SK-N-SH (cell line): ENCODE measurements at regions not wholly inside any gene's neighbourhood (a gene's known extent, or its start where the extent isn't known, plus 50 kb on each side); places are given as distances from the start of the nearest gene placed in this dataset.
"Not testable (repeated sequence)": the region's sequence is repeated elsewhere in the genome, so short reads cannot be mapped to it uniquely, and the experiment has no call there.

Experiments used
- CTCF ChIA-PET: fragments of 300-600, 350-600 bp; formaldehyde crosslinking; extraction: SDS; loops from one replicate; lab custom pipeline; 2021; lab: Yijun Ruan, JAX
- POLR2A ChIA-PET: fragments of 350-600 bp; sonication (Branson Sonifier 250); formaldehyde crosslinking; extraction: SDS; loops from one replicate; lab custom pipeline; 2020; ENCODE audit warnings: antibody characterized with exemption, inconsistent platforms; lab: Yijun Ruan, JAX
- DNase-seq: peaks from one replicate; pipeline ENCODE4 v3.0.0; 2012
- H2AFZ ChIP-seq: fragments of 200-600 bp; sonication (generic); 2 replicates; pipeline ENCODE4 v1.8.1; 2016; ENCODE audit warnings: antibody characterized with exemption, mild to moderate bottlenecking, low read depth
- H3F3A ChIP-seq: fragments of 200-600 bp; sonication (generic); replicated peaks from 2 replicates; pipeline ENCODE3; 2016; ENCODE audit warnings: antibody characterized with exemption, mild to moderate bottlenecking; ENCODE audit not compliant: insufficient read depth
- H3K27ac ChIP-seq, 2 experiments: fragments of 200-500 bp in 1 of 2; fragments of 200-600 bp in 1 of 2; sonication (Bioruptor generic) in 1 of 2; sonication (generic), shearing (Covaris generic) in 1 of 2; 2 replicates each; pipeline versions ENCODE4 v1.5.1 to v1.6.1; 2014 to 2016; ENCODE audit warnings: low read depth in 2 of 2, inconsistent platforms in 1 of 2, low read length in 1 of 2, mild to moderate bottlenecking in 1 of 2, mixed read lengths in 1 of 2
- H3K27me3 ChIP-seq: fragments of 200-600 bp; sonication (generic), shearing (Covaris generic); 2 replicates; pipeline ENCODE4 v1.6.1; 2016; ENCODE audit warnings: mixed run types; ENCODE audit not compliant: insufficient read depth
- H3K36me3 ChIP-seq, 2 experiments: fragments of 200-500 bp in 1 of 2; fragments of 200-600 bp in 1 of 2; sonication (Bioruptor generic) in 1 of 2; sonication (generic) in 1 of 2; replicated peaks in 1 of 2; 2 replicates each; pipeline versions ENCODE3 to v1.5.1; 2014 to 2016; ENCODE audit warnings: low read length in 1 of 2, mild to moderate bottlenecking in 1 of 2; ENCODE audit not compliant: insufficient read depth in 2 of 2, control insufficient read depth in 1 of 2
- H3K4me1 ChIP-seq, 2 experiments: fragments of 200-500 bp in 1 of 2; fragments of 200-600 bp in 1 of 2; sonication (Bioruptor generic) in 1 of 2; sonication (generic), shearing (Covaris generic) in 1 of 2; 2 replicates each; pipeline versions ENCODE4 v1.5.1 to v1.6.1; 2014 to 2016; ENCODE audit warnings: low read depth in 1 of 2, low read length in 1 of 2, mixed run types in 1 of 2; ENCODE audit not compliant: insufficient read depth in 2 of 2, control insufficient read depth in 1 of 2
- H3K4me2 ChIP-seq: fragments of 200-600 bp; sonication (generic), shearing (Covaris generic); 2 replicates; pipeline ENCODE4 v1.6.1; 2017; ENCODE audit warnings: mixed run types
- H3K4me3 ChIP-seq, 2 experiments: fragments of 200-500 bp in 1 of 2; fragments of 200-600 bp in 1 of 2; sonication (Bioruptor generic) in 1 of 2; sonication (generic), shearing (Covaris generic) in 1 of 2; 2 replicates each; pipeline versions ENCODE4 v1.5.1 to v1.8.1; 2014 to 2016; ENCODE audit warnings: low read depth in 2 of 2, inconsistent platforms in 1 of 2, low read length in 1 of 2, mild to moderate bottlenecking in 1 of 2, mixed read lengths in 1 of 2, moderate library complexity in 1 of 2
- H3K79me2 ChIP-seq: fragments of 200-600 bp; sonication (generic); 2 replicates; pipeline ENCODE4 v1.8.1; 2017; ENCODE audit warnings: mild to moderate bottlenecking; ENCODE audit not compliant: insufficient read depth
- H3K9ac ChIP-seq: fragments of 200-600 bp; sonication (generic); 2 replicates; pipeline ENCODE4 v1.6.1; 2017; ENCODE audit warnings: mixed run types
- H3K9me2 ChIP-seq: fragments of 200-600 bp; sonication (generic); 2 replicates; pipeline ENCODE4 v1.6.1; 2017; ENCODE audit warnings: mixed run types
- H3K9me3 ChIP-seq: fragments of 200-600 bp; sonication (generic); 2 replicates; pipeline ENCODE4 v1.6.1; 2017; ENCODE audit warnings: mixed run types, mild to moderate bottlenecking, moderate library complexity
- H4K20me1 ChIP-seq: fragments of 200-600 bp; sonication (generic); 2 replicates; pipeline ENCODE4 v1.6.1; 2017; ENCODE audit warnings: mild to moderate bottlenecking, mixed run types; ENCODE audit not compliant: insufficient read depth
- CHD2 ChIP-seq: fragments of 150-350 bp; IDR thresholded peaks from 2 replicates; pipeline ENCODE4 v1.6.1; 2018; ENCODE audit warnings: low read length; ENCODE audit not compliant: partially characterized antibody
- FOXM1 ChIP-seq: IDR thresholded peaks from 2 replicates; pipeline ENCODE4 v1.4.0; 2012; ENCODE audit warnings: low read depth, mild to moderate bottlenecking
- NRF1 ChIP-seq: IDR thresholded peaks from 2 replicates; pipeline ENCODE4 v1.6.1; 2012; ENCODE audit warnings: low read depth, mild to moderate bottlenecking, low read length
- PBX3 ChIP-seq: IDR thresholded peaks from 2 replicates; pipeline ENCODE4; 2012
- POLR2AphosphoS5 ChIP-seq: IDR thresholded peaks from 2 replicates; pipeline ENCODE4 v1.6.1; 2012; ENCODE audit warnings: low read depth, low read length
- REST ChIP-seq: IDR thresholded peaks from 2 replicates; pipeline ENCODE4 v1.6.1; 2012; ENCODE audit warnings: mild to moderate bottlenecking, low read depth, low read length, moderate library complexity
- RFX5 ChIP-seq: IDR thresholded peaks from 2 replicates; pipeline ENCODE4 v1.6.1; 2012; ENCODE audit warnings: mild to moderate bottlenecking, improper control_type of control experiment, low read length
- TAF1 ChIP-seq: IDR thresholded peaks from 2 replicates; pipeline ENCODE4 v1.6.1; 2012; ENCODE audit warnings: low read depth, mild to moderate bottlenecking, low read length, moderate library complexity, borderline replicate concordance
- WGBS: methylation state at CpG from one replicate; pipeline ENCODE4 v1.1.6; 2017; ENCODE audit warnings: low lambda C conversion rate; 5-methylcytosine and 5-hydroxymethylcytosine counted together
- TF ChIP-seq, protein P1 (sequence below): fragments of 200-600 bp; sonication (generic); IDR thresholded peaks from 2 replicates; pipeline ENCODE4 v1.6.1; 2017; ENCODE audit warnings: antibody characterized with exemption, mild to moderate bottlenecking, moderate library complexity

- H3K9me2 ChIP-seq, H3K27ac ChIP-seq, CTCF ChIA-PET, POLR2A ChIA-PET, H3K36me3 ChIP-seq, DNase-seq, H3K4me2 ChIP-seq, H2AFZ ChIP-seq, H3K27me3 ChIP-seq, H3K79me2 ChIP-seq, H3K9me3 ChIP-seq, H3K4me1 ChIP-seq, H3K4me3 ChIP-seq, H3K9ac ChIP-seq, H4K20me1 ChIP-seq, H3F3A ChIP-seq: not testable (repeated sequence)
- no CpG with 5 or more reads among the region's 26 CpGs for WGBS
Measured at GRCh38 chrX:126641076-126641475, 88.5 kb upstream of the DCAF12L1 start.

DNA sequence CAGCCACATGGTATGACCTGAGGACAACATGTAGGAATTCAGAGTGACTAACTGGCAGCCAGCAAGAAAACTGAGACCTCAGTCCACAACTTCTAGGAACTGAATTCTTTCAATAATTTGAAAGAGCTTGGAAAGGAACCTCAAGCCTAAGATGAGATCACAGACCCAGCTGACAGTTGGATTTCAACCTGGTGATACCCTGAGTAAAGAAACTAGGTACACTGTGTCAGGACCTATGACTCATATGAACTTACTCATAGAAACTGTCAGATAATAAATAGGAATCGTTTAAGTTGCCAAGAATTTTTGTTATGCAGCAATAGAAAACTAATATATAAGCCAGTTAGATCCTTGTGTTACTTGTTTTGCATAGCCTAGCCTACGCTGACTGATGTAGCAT lies 102.4 kb upstream of the DCAF12L1 start:
- Histone ChIP-seq H4K20me1 (no peaks in the 10 kb centered on the region), H3K27ac (no peak overlapping the region)
- DNase-seq = no peak
- no peak for TF ChIP-seq NRF1
- no peak for TF ChIP-seq TAF1
- no peak for TF ChIP-seq POLR2AphosphoS5
- no peak for TF ChIP-seq FOXM1
- TF ChIP-seq PBX3 = no peak
- no peak for TF ChIP-seq CHD2
- TF ChIP-seq, protein P1, sequence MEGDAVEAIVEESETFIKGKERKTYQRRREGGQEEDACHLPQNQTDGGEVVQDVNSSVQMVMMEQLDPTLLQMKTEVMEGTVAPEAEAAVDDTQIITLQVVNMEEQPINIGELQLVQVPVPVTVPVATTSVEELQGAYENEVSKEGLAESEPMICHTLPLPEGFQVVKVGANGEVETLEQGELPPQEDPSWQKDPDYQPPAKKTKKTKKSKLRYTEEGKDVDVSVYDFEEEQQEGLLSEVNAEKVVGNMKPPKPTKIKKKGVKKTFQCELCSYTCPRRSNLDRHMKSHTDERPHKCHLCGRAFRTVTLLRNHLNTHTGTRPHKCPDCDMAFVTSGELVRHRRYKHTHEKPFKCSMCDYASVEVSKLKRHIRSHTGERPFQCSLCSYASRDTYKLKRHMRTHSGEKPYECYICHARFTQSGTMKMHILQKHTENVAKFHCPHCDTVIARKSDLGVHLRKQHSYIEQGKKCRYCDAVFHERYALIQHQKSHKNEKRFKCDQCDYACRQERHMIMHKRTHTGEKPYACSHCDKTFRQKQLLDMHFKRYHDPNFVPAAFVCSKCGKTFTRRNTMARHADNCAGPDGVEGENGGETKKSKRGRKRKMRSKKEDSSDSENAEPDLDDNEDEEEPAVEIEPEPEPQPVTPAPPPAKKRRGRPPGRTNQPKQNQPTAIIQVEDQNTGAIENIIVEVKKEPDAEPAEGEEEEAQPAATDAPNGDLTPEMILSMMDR = no peak
- TF ChIP-seq REST = no peak
- no peak for TF ChIP-seq RFX5
- TF ChIP-seq, all 33 proteins: peak for 0
- no peaks in the 10 kb centered on the region for H3K79me2 ChIP-seq
- no peaks in the 10 kb centered on the region for H3K27me3 ChIP-seq
- H3K9ac ChIP-seq = no peak overlapping the region
- no peak overlapping the region for H2AFZ ChIP-seq
- ChIA-PET POLR2A (no interaction called here), CTCF (interaction anchor here (0.7 kb wide), 1 partner anchor 28 kb away, joined by 3 read pairs; no protein-coding TSS in a partner anchor)
- H3K4me2 ChIP-seq = no peak overlapping the region
- WGBS = 0% methylated on average over 2 of the region's 2 CpGs
- no peaks in the 10 kb centered on the region for H3K36me3 ChIP-seq
- H3F3A ChIP-seq = no peaks in the 10 kb centered on the region
- no peaks in the 10 kb centered on the region for H3K9me2 ChIP-seq
- H3K4me1 ChIP-seq = no peaks in the 10 kb centered on the region
- no peaks in the 10 kb centered on the region for H3K9me3 ChIP-seq
- no peak overlapping the region for H3K4me3 ChIP-seq
